WTC11 (cell line): ENCODE measurements at regions not wholly inside any gene's neighbourhood (a gene's known extent, or its start where the extent isn't known, plus 50 kb on each side); places are given as distances from the start of the nearest gene placed in this dataset.

ENCODE experiments used
- ATAC-seq: fragments of 200-7000 bp; cut with Tn5 transposase; 2 replicates; pipeline ENCODE4 v1.10.0; 2021; ENCODE audit warnings: mild to moderate bottlenecking, moderate library complexity
- CTCF ChIA-PET: fragments of 300-600 bp; sonication (Branson Sonifier 250); formaldehyde crosslinking; loops from one replicate; lab custom pipeline; 2021; ENCODE audit warnings: antibody characterized with exemption; lab: Charles Lee
- POLR2A ChIA-PET: fragments of 350-600 bp; sonication (Branson Sonifier 250); formaldehyde crosslinking; loops from one replicate; lab custom pipeline; 2021; ENCODE audit warnings: antibody characterized with exemption; lab: Charles Lee
- DNase-seq: peaks from one replicate; pipeline ENCODE4 v3.0.0; 2021; ENCODE audit warnings: low spot score
- H3K27ac Mint-ChIP-seq: 2 replicates; pipeline ENCODE4 v1.8.0; 2021; ENCODE audit warnings: mixed read lengths
- H3K27me3 Mint-ChIP-seq: 2 replicates; pipeline ENCODE4 v1.8.0; 2021; ENCODE audit warnings: low read depth, mild to moderate bottlenecking, moderate library complexity, mixed read lengths
- H3K36me3 Mint-ChIP-seq: 2 replicates; pipeline ENCODE4 v1.8.0; 2021; ENCODE audit warnings: mixed read lengths
- H3K4me1 Mint-ChIP-seq: 2 replicates; pipeline ENCODE4 v1.8.0; 2022; ENCODE audit warnings: mixed read lengths
- H3K4me3 Mint-ChIP-seq: 2 replicates; pipeline ENCODE4 v1.8.0; 2021; ENCODE audit warnings: mild to moderate bottlenecking, moderate library complexity, mixed read lengths
- H3K9me3 Mint-ChIP-seq: 2 replicates; pipeline ENCODE4 v1.8.0; 2021; ENCODE audit warnings: mixed read lengths
- ATF2 ChIP-seq: sonication (generic); formaldehyde crosslinking; IDR thresholded peaks from 2 replicates; pipeline ENCODE4 v1.8.1; 2022; ENCODE audit warnings: low read depth, missing genetic modification reagents, borderline replicate concordance
- ATF3 ChIP-seq: sonication (generic); formaldehyde crosslinking; conservative IDR thresholded peaks from 2 replicates; pipeline ENCODE4 v1.8.1; 2022; ENCODE audit warnings: mild to moderate bottlenecking, missing genetic modification reagents
- ATF6 ChIP-seq: sonication (generic); formaldehyde crosslinking; IDR thresholded peaks from 2 replicates; pipeline ENCODE4 v1.8.1; 2023; ENCODE audit warnings: mild to moderate bottlenecking, missing genetic modification reagents
- CDX4 ChIP-seq: fragments of 250-450 bp; sonication (Bioruptor Pico); IDR thresholded peaks from 2 replicates; pipeline ENCODE4 v1.9.0; 2021; ENCODE audit warnings: moderate library complexity, mild to moderate bottlenecking, inconsistent platforms, borderline replicate concordance
- CREM ChIP-seq: sonication (generic); formaldehyde crosslinking; IDR thresholded peaks from 2 replicates; pipeline ENCODE4 v1.8.1; 2022; ENCODE audit warnings: mild to moderate bottlenecking, missing genetic modification reagents, moderate library complexity
- E2F5 ChIP-seq: sonication (generic); formaldehyde crosslinking; IDR thresholded peaks from 2 replicates; pipeline ENCODE4 v1.8.1; 2022; ENCODE audit warnings: mild to moderate bottlenecking, moderate library complexity, missing genetic modification reagents
- FOXP1 ChIP-seq: sonication (generic); formaldehyde crosslinking; IDR thresholded peaks from 2 replicates; pipeline ENCODE4 v1.8.0; 2022; ENCODE audit warnings: missing genetic modification reagents, mild to moderate bottlenecking, moderate library complexity, borderline replicate concordance
- GRHL2 ChIP-seq: fragments of 250-450 bp; sonication (Bioruptor Pico); IDR thresholded peaks from 2 replicates; pipeline ENCODE4 v1.8.0; 2022; ENCODE audit warnings: mild to moderate bottlenecking, moderate library complexity; ENCODE audit not compliant: insufficient replicate concordance, severe bottlenecking
- GTF2I ChIP-seq: fragments of 250-450 bp; sonication (Bioruptor Pico); conservative IDR thresholded peaks from 2 replicates; pipeline ENCODE4 v1.4.0; 2021; ENCODE audit warnings: mild to moderate bottlenecking
- HMGXB4 ChIP-seq: sonication (generic); formaldehyde crosslinking; IDR thresholded peaks from 2 replicates; pipeline ENCODE4 v1.8.1; 2023; ENCODE audit warnings: mild to moderate bottlenecking, moderate library complexity, missing genetic modification reagents
- IRF2 ChIP-seq: sonication (generic); formaldehyde crosslinking; IDR thresholded peaks from 2 replicates; pipeline ENCODE4 v1.8.0; 2022; ENCODE audit warnings: low read depth, missing genetic modification reagents, borderline replicate concordance
- JAZF1 ChIP-seq: fragments of 250-450 bp; sonication (Bioruptor Pico); IDR thresholded peaks from 2 replicates; pipeline ENCODE4 v1.9.0; 2021; ENCODE audit warnings: moderate library complexity, mild to moderate bottlenecking, inconsistent platforms
- JUN ChIP-seq: sonication (generic); formaldehyde crosslinking; IDR thresholded peaks from 2 replicates; pipeline ENCODE4 v1.8.0; 2023; ENCODE audit warnings: mild to moderate bottlenecking, missing genetic modification reagents
- KAT7 ChIP-seq: sonication (generic); formaldehyde crosslinking; IDR thresholded peaks from 2 replicates; pipeline ENCODE4 v1.8.1; 2023; ENCODE audit warnings: missing genetic modification reagents, mild to moderate bottlenecking, borderline replicate concordance
- MXD4 ChIP-seq: fragments of 250-450 bp; sonication (Bioruptor Pico); IDR thresholded peaks from 2 replicates; pipeline ENCODE4 v1.8.0; 2021; ENCODE audit warnings: mild to moderate bottlenecking, moderate library complexity, borderline replicate concordance
- NFE2L1 ChIP-seq: sonication (generic); formaldehyde crosslinking; IDR thresholded peaks from 2 replicates; pipeline ENCODE4 v1.8.1; 2023; ENCODE audit warnings: missing genetic modification reagents
- NR3C1 ChIP-seq: sonication (generic); formaldehyde crosslinking; conservative IDR thresholded peaks from 2 replicates; pipeline ENCODE4 v1.8.1; 2023; ENCODE audit warnings: low read depth, mild to moderate bottlenecking, missing genetic modification reagents
- SMAD4 ChIP-seq: sonication (generic); formaldehyde crosslinking; IDR thresholded peaks from 2 replicates; pipeline ENCODE4 v1.8.0; 2022; ENCODE audit warnings: mild to moderate bottlenecking, missing genetic modification reagents
- TEAD1 ChIP-seq: sonication (generic); formaldehyde crosslinking; IDR thresholded peaks from 2 replicates; pipeline ENCODE4 v1.8.0; 2022; ENCODE audit warnings: mild to moderate bottlenecking, missing genetic modification reagents
- TP53 ChIP-seq: sonication (generic); formaldehyde crosslinking; IDR thresholded peaks from 2 replicates; pipeline ENCODE4 v1.8.1; 2023; ENCODE audit warnings: mild to moderate bottlenecking, missing genetic modification reagents
- ZMAT4 ChIP-seq: fragments of 250-450 bp; sonication (Bioruptor Pico); IDR thresholded peaks from 2 replicates; pipeline ENCODE4 v1.9.0; 2021; ENCODE audit warnings: mild to moderate bottlenecking
- ZNF232 ChIP-seq: sonication (generic); formaldehyde crosslinking; IDR thresholded peaks from 2 replicates; pipeline ENCODE4 v1.8.0; 2022; ENCODE audit warnings: mild to moderate bottlenecking, missing genetic modification reagents
- ZSCAN18 ChIP-seq: fragments of 250-450 bp; sonication (Bioruptor Pico); IDR thresholded peaks from 2 replicates; pipeline ENCODE4 v2.1.2; 2022; ENCODE audit warnings: mild to moderate bottlenecking, moderate library complexity

GRCh38 chr3:99313485-99313884, 324.9 kb upstream of the COL8A1 start (continued):
- TF ChIP-seq GRHL2 (CRISPR knock-in tag) (no peak), CREM (CRISPR knock-in tag) (no peak), ATF6 (CRISPR knock-in tag) (no peak), ATF3 (no peak), ZMAT4 (CRISPR knock-in tag) (no peak), NR3C1 (CRISPR knock-in tag) (no peak), KAT7 (no peak), HMGXB4 (CRISPR knock-in tag) (no peak), SMAD4 (CRISPR knock-in tag) (no peak), GTF2I (no peak), CDX4 (no peak)

- CTCF ChIA-PET: no interaction called here
- ATAC-seq: no peak
- TF ChIP-seq TEAD1 (CRISPR knock-in tag): no peak
- no peak for TF ChIP-seq IRF2 (CRISPR knock-in tag)
- no peak for TF ChIP-seq MXD4 (CRISPR knock-in tag)
- no peak for TF ChIP-seq JAZF1 (CRISPR knock-in tag)
- TF ChIP-seq ZNF232: no peak
- no peak for TF ChIP-seq E2F5
- TF ChIP-seq ATF2 (CRISPR knock-in tag): no peak
- TF ChIP-seq HMGXB4 (CRISPR knock-in tag): no peak
- no peak for TF ChIP-seq ZSCAN18 (CRISPR knock-in tag)
- TF ChIP-seq FOXP1 (CRISPR knock-in tag): no peak
- TF ChIP-seq NFE2L1 (CRISPR knock-in tag): no peak
- TF ChIP-seq JUN (CRISPR knock-in tag): no peak
- TF ChIP-seq TP53 (CRISPR knock-in tag): no peak
Observed at GRCh38 chr3:99298661-99299060, 339.7 kb upstream of the COL8A1 start.

More at GRCh38 chr3:99298661-99299060, 339.7 kb upstream of the COL8A1 start:
- Mint-ChIP-seq H3K36me3 (no peaks in the 10 kb centered on the region), H3K9me3 (peaks cover 7% of the 10 kb centered on the region), H3K4me3 (no peak overlapping the region), H3K27me3 (no peaks in the 10 kb centered on the region), H3K27ac (no peak overlapping the region), H3K4me1 (peaks cover 17% of the 10 kb centered on the region)
- POLR2A ChIA-PET: no interaction called here
- no peak for DNase-seq
